G401.6 (cell line): ENCODE measurements at regions not wholly inside any gene's neighbourhood (a gene's known extent, or its start where the extent isn't known, plus 50 kb on each side); places are given as distances from the start of the nearest gene placed in this dataset.
"Not testable (repeated sequence)": the region's sequence is repeated elsewhere in the genome, so short reads cannot be mapped to it uniquely, and the experiment has no call there.

ENCODE experiments used
- FAIRE-seq: peaks from 2 replicates; lab custom pipeline; 2012; peaks lifted over from hg19 to GRCh38; lab: Jason Lieb, UNC

- no peak for FAIRE-seq
Observed at GRCh38 chr2:877747-878146, 72.9 kb upstream of the SNTG2 start.

DNA sequence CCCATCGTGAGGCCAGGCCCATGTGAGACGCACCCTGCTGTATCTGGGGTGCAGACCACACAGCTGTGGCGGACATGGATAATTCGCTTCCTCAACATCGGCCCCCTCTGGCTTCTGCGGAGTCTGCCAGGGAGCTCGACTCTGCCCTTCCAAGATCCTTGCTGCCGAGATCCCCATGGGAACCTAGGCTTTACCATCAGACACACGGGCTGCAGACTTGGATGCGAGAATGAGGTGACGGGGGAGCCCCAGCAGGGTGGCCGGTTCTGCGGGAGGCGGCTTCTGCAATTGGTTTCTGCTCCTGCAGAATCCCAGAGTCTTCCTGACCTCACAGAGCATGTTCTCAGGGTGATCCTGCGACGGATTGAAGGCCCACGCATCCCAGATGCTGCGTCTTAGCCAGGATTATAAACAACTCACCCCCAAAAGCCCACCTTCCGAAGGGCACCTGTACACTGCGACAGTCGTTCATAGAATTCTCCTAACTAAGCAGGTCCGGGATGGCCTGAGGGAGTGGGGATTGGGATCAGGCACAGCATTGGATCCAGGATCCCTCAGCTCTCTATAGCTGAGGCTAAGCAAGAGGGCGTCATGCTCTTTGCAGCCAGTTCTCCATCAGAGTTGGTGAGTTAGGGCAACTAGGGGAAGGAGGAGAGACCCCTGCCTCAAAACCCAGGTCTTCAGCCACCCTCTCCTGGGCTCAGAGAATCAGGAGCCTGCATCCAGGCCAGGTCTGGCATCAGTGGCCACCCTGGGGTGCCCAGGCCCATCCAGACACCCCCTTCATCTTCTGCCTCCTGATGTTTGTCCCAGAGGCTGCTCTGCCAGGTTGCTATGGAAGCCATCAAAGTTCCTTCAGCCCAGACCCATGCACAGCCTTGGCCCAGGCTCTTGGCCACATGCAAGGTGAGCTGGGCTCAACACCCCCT lies 74.7 kb upstream of the SNTG2 start:
- FAIRE-seq = no peak

- no peak for FAIRE-seq
Observed at GRCh38 chr2:873651-874580, 76.7 kb upstream of the SNTG2 start.

- no peak for FAIRE-seq
Observed at GRCh38 chr2:873027-873426, 77.6 kb upstream of the SNTG2 start.

DNA sequence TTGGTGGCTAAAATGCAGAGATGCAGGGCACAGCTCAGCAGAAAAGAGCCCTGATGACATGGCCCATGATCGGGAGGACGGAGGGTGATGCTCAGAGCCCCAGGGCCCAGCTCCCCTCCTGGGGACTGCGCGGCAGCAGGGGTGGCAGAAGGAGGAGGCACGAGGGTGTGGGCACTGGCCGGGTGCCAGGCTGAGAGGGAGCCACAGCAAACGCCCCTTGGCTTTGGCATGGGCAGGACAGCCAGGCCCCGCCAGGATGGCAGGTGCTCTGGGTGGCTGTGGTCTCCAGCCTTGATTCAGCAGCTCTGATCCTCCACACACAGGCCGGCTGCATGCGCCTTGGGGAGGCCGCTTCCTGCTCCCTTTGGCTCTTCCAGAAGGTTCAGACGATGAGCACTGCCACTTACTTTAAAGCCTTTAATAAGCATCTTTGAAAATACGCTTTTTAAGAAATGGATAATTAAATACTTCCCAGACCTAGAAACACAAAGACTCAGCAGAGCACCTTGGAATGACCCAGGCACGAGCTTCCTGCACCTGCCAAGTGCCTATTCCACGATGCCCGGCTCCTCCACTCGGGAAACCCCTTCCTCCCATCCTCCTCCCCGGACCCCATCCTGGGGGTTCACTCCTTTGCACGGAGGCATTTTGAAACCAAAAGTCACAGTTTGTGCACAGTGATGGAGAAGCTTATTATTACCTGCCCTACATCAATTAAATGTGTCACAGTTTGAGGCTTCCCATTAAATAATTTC lies 78.5 kb upstream of the SNTG2 start:
- no peak for FAIRE-seq

DNA sequence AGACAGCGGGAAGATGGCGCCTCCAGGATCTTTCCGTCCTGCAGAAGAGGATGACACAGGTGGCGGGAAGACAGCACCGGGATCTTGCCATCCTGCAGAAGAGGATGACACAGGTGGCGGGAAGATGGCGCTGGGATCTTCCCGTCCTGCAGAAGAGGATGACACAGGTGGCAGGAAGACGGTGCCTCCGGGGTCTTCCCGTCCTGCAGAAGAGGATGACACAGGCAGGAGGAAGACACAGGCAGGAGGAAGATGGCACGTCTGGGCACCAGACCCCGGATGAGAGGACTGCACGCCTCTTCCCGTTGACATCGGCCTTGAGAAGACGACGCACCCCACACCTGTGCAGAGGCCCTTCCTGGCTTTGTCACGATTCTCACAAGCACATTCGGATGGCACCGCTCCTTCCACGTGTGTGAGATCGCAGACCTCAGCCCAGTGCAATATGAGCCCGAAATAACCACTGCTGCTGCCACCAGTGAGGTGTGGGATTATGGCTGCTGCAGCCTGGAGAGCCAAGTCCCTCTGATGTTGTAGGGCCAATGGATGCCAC lies 79.4 kb upstream of the SNTG2 start:
- no peak for FAIRE-seq

GRCh38 chr2:870426-870825 lies 80.2 kb upstream of the SNTG2 start:
- no peak for FAIRE-seq

DNA sequence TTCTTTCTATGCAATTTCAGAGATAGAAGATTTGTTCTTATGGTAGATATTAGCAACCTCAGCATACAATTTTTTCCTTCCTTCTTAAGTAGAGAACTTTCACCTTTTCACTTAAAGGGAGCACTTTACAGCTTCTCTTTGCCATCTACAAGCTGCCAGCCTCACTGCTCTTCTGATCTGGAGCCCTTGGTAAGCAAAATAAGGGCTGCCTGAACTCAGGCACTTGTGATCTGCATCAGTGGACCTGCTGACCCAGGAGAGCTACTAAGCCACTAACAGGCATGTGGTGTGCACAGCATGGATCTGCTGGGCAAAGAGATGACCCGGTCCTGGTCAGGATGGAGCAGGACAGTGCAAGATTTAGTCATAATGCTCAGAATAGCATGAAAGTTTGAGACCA lies 80.8 kb upstream of the SNTG2 start:
- no peak for FAIRE-seq

- FAIRE-seq = no peak
Observed at GRCh38 chr2:869357-869871, 81.2 kb upstream of the SNTG2 start.

- not testable (repeated sequence) for FAIRE-seq
Observed at GRCh38 chr2:868857-869256, 81.8 kb upstream of the SNTG2 start.

GRCh38 chr2:867296-867695 lies 83.4 kb upstream of the SNTG2 start:
- no peak for FAIRE-seq

- no peak for FAIRE-seq
Observed at GRCh38 chr2:866887-867286, 83.8 kb upstream of the SNTG2 start.

DNA sequence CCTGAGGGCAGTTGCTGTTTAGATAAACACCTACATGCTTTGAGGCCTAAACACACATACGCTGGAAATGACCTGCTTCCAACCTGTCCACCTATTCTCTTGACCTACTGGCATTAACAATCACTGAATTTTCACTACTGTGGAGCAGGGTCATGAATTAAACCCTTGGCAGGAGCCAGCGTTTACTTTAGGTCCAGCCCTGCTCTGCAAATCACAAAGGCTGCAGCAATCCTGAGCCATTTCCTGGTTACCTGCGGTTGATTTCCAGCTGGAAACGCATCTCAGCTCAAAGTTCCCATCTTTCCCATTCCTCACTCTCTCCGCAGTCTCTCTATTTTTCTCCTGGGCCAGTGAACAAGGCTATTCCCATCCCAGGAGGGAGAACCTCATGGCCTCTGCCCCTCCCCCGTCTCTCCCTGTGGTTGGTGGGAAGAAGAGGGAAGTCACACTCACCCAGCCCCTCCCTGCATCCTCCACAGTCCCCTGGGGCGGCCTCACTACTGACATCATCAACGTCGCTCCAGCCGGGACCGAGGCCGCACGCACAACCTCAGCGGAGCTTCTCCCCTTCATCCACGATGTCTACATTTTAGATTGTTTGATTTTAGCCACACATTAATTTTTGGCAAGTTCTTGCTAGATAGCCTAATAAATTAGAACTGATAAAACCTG lies 84.5 kb upstream of the SNTG2 start:
- no peak for FAIRE-seq

- FAIRE-seq = no peak
Observed at GRCh38 chr2:864501-865106, 86.0 kb upstream of the SNTG2 start.

DNA sequence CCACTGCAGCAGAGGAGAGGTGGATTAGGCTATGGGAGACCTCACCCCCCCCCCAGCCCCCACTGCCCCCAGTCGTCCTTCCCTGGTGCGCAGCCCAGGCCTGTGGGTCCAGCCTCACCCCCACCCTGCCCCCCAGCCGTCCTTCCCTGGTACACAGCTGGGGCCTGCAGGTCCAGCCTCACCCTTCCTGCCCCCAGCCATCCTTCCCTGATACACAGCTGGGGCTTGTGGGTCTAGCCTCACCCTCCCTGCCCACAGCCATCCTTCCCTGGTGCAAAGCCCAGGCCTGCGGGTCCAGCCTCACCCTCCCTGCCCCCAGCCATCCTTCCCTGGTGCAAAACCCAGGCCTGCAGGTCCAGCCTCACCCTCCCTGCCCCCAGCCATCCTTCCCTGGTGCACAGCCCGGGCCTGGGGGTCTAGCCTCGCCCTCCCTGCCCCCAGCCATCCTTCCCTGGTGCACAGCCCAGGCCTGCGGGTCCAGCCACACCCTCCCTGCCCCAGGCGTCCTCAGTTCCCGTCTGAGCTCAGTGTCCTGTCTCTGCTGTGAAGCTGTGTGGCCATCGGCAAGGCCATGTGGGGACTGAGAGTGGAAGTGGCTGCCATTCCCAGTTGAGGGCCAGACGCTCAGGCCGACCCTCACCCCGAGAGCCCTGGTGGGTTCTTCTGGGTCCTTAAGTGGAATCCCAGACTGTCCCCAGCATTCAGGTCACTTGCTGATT lies 86.8 kb upstream of the SNTG2 start:
- FAIRE-seq = no peak

GRCh38 chr2:862731-863466 lies 87.8 kb upstream of the SNTG2 start:
- FAIRE-seq = no peak

GRCh38 chr2:862355-862687 lies 88.3 kb upstream of the SNTG2 start:
- FAIRE-seq = no peak

DNA sequence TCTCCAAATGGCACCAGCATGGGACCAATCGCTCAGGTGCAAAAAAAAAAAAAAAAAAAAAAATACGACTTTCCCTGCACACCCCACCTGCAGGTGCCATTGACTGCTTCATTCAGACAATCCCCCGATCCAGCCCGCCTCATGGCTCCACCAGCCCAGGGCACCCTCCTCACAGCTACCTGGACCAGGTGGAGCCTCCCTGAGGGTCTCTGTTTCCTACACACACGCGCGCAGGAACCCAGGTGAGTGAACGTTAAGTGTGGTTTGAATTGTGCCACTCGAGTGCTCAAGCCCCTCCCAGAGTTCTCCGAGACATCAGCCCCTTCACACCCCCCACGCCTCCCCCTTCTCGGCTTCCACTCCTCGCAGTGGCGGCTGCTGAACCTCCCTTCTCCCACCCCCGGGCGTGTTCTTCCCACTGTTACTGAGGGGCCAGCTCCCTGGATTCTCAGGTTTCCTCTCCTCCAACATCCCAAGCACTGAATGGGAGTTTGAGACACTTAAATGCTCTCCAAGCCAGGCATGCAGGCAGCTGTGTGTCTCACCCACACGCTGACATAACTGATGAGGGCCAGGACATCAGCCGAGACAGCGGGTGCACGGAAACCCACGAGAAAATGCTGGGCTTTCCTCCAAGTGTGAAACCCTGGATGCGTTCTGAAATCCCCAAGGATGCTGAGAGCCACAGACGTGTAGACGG lies 88.8 kb upstream of the SNTG2 start:
- FAIRE-seq = no peak

DNA sequence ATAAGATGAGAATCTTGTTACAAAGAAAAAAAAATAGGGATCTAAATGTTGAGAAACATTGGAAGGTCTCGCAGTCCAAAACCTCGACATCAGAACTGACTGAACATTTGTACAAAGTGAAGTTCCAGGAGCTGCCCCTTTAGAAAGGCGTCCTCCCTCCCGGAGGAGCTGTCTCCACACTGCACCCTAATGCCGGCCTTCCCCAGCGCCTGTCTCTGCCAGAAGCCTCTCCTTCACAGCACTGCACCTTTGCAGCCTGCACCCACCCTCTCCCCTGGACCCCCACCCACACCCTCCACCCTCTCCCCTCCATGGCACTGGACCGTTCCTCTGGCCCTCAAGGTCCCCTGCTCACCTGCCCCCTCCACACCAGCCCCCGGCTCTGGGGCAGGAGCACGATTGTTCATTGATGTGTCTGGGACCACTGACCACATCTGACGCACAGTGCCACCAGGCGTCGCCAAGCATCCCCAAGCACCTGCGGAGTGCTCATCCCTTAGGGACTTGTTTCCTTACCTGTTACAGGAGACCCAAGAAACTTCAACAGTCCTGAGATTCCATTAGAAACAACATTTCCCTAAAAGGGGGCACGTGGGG lies 90.3 kb upstream of the SNTG2 start:
- no peak for FAIRE-seq
